HepG2 (cell line): ENCODE measurements at regions not wholly inside any gene's neighbourhood (a gene's known extent, or its start where the extent isn't known, plus 50 kb on each side); places are given as distances from the start of the nearest gene placed in this dataset.

Experiments used
- ATAC-seq: fragments of 200-7000 bp; cut with Tn5 transposase; 3 replicates; pipeline ENCODE4 v1.9.1; 2020; ENCODE audit warnings: mild to moderate bottlenecking, moderate library complexity
- BruUV-seq: library from RNA; stranded (reverse); fragments of 400-500 nt; replicated peaks from 2 replicates; lab custom pipeline; 2021; lab: Mats Ljungman, UMichigan
- CTCF ChIA-PET: fragments of 300-600 bp; formaldehyde crosslinking; extraction: SDS; loops from one replicate; lab custom pipeline; 2021; ENCODE audit warnings: low total read pairs, inconsistent platforms, low intra/inter-chr PET ratio; lab: Yijun Ruan, JAX
- POLR2A ChIA-PET: fragments of 350-600 bp; sonication (Branson Sonifier 250); formaldehyde crosslinking; loops from one replicate; lab custom pipeline; 2020; ENCODE audit warnings: antibody characterized with exemption, inconsistent platforms; lab: Yijun Ruan, JAX
- DNase-seq: peaks from one replicate; pipeline ENCODE4 v3.0.0-alpha.2; 2015; ENCODE audit warnings: low spot score
- FAIRE-seq: peaks from 3 replicates; lab custom pipeline; 2011; peaks lifted over from hg19 to GRCh38; lab: Jason Lieb, UNC
- H2AFZ ChIP-seq: one replicate; pipeline ENCODE4 v1.6.1; 2011; ENCODE audit warnings: low read length, inconsistent platforms
- H3K27ac ChIP-seq: fragments of 300-600 bp; 3 replicates; pipeline ENCODE4 v1.8.0; 2011; ENCODE audit warnings: mixed run types, mild to moderate bottlenecking, mixed read lengths, low read length, inconsistent platforms; ENCODE audit not compliant: insufficient read depth; ENCODE audit errors: extremely low read length
- H3K27me3 ChIP-seq, 2 experiments: fragments of 200-600 bp in 1 of 2; 2 replicates in 1 of 2; 3 replicates in 1 of 2; pipeline versions ENCODE4 v1.6.0 to v1.8.0; 2011; ENCODE audit warnings: low read length in 2 of 2, mild to moderate bottlenecking in 2 of 2, moderate library complexity in 2 of 2, inconsistent platforms in 1 of 2; ENCODE audit not compliant: insufficient read depth in 2 of 2, control insufficient read depth in 1 of 2
- H3K36me3 ChIP-seq, 2 experiments: fragments of 200-600 bp in 1 of 2; replicated peaks in 1 of 2; 2 replicates in 1 of 2; 3 replicates in 1 of 2; pipeline versions ENCODE4 v1.5.1 to v1.8.0; 2011; ENCODE audit warnings: low read length in 2 of 2, inconsistent platforms in 1 of 2; ENCODE audit not compliant: insufficient read depth in 2 of 2, control insufficient read depth in 1 of 2
- H3K4me1 ChIP-seq: 2 replicates; pipeline ENCODE4 v1.5.1; 2012; ENCODE audit warnings: low read length, inconsistent platforms; ENCODE audit not compliant: insufficient read depth
- H3K4me2 ChIP-seq: 2 replicates; pipeline ENCODE4 v1.6.0; 2011; ENCODE audit warnings: low read depth, low read length, inconsistent platforms
- H3K4me3 ChIP-seq, 3 experiments: fragments of 200-600 bp in 1 of 3; sonication (generic), shearing (Covaris generic) in 1 of 3; replicated peaks in 1 of 3; 2 replicates each; pipeline ENCODE4 v1.5.1; 2011 to 2016; ENCODE audit warnings: low read length in 3 of 3, inconsistent platforms in 2 of 3, low read depth in 2 of 3, mild to moderate bottlenecking in 2 of 3, control low read depth in 1 of 3, mixed read lengths in 1 of 3; ENCODE audit not compliant: insufficient read depth in 1 of 3
- H3K79me2 ChIP-seq: one replicate; pipeline ENCODE4 v1.6.1; 2011; ENCODE audit warnings: low read length, inconsistent platforms; ENCODE audit not compliant: insufficient read depth
- H3K9ac ChIP-seq: 2 replicates; pipeline ENCODE4 v1.6.0; 2011; ENCODE audit warnings: mild to moderate bottlenecking, low read depth, low read length, inconsistent platforms; ENCODE audit not compliant: insufficient read depth
- H3K9me3 ChIP-seq: 2 replicates; pipeline ENCODE4 v1.5.1; 2012; ENCODE audit warnings: mild to moderate bottlenecking, low read length
- H4K20me1 ChIP-seq: 2 replicates; pipeline ENCODE4 v1.6.0; 2011; ENCODE audit warnings: inconsistent platforms, mild to moderate bottlenecking, low read length, moderate library complexity; ENCODE audit not compliant: insufficient read depth
- FOXC1 ChIP-seq: sonication (generic); formaldehyde crosslinking; IDR thresholded peaks from 2 replicates; pipeline ENCODE4 v1.8.0; 2022; ENCODE audit warnings: mild to moderate bottlenecking, missing genetic modification reagents, borderline replicate concordance
- GABPA ChIP-seq, 2 experiments: IDR thresholded peaks; 2 replicates each; pipeline ENCODE4 v1.6.1; 2011 to 2016; ENCODE audit warnings: low read depth in 2 of 2, low read length in 1 of 2, missing biosample characterization in 1 of 2, missing genetic modification characterization in 1 of 2
- NFE2 ChIP-seq: sonication (generic); formaldehyde crosslinking; IDR thresholded peaks from 2 replicates; pipeline ENCODE4 v1.4.0; 2020; ENCODE audit warnings: missing genetic modification reagents
- TBX2 ChIP-seq: sonication (generic); formaldehyde crosslinking; IDR thresholded peaks from 2 replicates; pipeline ENCODE4 v1.5.0; 2020; ENCODE audit warnings: missing genetic modification reagents, mild to moderate bottlenecking, borderline replicate concordance
- ZNF570 ChIP-seq: sonication (generic); formaldehyde crosslinking; IDR thresholded peaks from 2 replicates; pipeline ENCODE4 v1.4.0; 2020; ENCODE audit warnings: mild to moderate bottlenecking, missing genetic modification reagents, borderline replicate concordance
- ZZZ3 ChIP-seq: sonication (generic); formaldehyde crosslinking; IDR thresholded peaks from 2 replicates; pipeline ENCODE4 v1.4.0; 2020; ENCODE audit warnings: missing genetic modification reagents, mild to moderate bottlenecking, borderline replicate concordance
- WGBS: methylation state at CpG from one replicate; pipeline ENCODE4 v1.1.6; 2017; ENCODE audit warnings: low lambda C conversion rate; 5-methylcytosine and 5-hydroxymethylcytosine counted together
- in situ Hi-C: cut with HindIII; loops from 2 replicates; pipeline ENCODE4 v1.10.0; 2017; ENCODE audit warnings: low pct_unique_long_range_greater_than_20kb; ENCODE audit not compliant: extremely low pct_ligation_motif_present
- intact Hi-C: fragments of 100-400 bp; cut with micrococcal nuclease; formaldehyde crosslinking; loops from one replicate; pipeline ENCODE4 v1.10.0; 2022; ENCODE audit not compliant: unreplicated experiment
- TF ChIP-seq, protein P1 (sequence below): sonication (generic); formaldehyde crosslinking; IDR thresholded peaks from 2 replicates; pipeline ENCODE4 v1.4.0; 2020; ENCODE audit warnings: missing genetic modification reagents
- TF ChIP-seq, protein P2 (sequence below): sonication (generic); formaldehyde crosslinking; IDR thresholded peaks from 2 replicates; pipeline ENCODE4 v1.4.0; 2020; ENCODE audit warnings: missing genetic modification reagents

DNA sequence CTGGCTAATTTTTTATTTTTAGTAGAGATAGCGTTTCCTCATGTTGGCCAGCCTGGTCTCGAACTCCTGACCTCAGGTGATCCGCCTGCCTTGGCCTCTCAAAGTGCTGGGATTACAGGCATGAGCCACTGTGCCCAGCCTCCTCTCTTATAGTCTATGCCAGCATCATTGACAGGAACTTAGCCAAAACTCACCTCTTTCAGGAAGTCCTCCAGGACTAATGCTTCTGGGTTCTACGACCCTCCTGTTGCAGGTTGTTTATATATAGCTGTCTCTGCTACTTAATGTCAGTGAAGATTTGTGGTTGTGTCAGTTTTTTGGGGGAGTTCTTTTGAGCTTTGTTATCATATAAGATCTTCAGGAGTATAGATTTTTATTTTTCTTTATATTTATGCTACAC is 112.1 kb upstream of the CDC42EP3 start (continued):
- TF ChIP-seq, protein P1, sequence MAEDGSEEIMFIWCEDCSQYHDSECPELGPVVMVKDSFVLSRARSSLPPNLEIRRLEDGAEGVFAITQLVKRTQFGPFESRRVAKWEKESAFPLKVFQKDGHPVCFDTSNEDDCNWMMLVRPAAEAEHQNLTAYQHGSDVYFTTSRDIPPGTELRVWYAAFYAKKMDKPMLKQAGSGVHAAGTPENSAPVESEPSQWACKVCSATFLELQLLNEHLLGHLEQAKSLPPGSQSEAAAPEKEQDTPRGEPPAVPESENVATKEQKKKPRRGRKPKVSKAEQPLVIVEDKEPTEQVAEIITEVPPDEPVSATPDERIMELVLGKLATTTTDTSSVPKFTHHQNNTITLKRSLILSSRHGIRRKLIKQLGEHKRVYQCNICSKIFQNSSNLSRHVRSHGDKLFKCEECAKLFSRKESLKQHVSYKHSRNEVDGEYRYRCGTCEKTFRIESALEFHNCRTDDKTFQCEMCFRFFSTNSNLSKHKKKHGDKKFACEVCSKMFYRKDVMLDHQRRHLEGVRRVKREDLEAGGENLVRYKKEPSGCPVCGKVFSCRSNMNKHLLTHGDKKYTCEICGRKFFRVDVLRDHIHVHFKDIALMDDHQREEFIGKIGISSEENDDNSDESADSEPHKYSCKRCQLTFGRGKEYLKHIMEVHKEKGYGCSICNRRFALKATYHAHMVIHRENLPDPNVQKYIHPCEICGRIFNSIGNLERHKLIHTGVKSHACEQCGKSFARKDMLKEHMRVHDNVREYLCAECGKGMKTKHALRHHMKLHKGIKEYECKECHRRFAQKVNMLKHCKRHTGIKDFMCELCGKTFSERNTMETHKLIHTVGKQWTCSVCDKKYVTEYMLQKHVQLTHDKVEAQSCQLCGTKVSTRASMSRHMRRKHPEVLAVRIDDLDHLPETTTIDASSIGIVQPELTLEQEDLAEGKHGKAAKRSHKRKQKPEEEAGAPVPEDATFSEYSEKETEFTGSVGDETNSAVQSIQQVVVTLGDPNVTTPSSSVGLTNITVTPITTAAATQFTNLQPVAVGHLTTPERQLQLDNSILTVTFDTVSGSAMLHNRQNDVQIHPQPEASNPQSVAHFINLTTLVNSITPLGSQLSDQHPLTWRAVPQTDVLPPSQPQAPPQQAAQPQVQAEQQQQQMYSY (CRISPR knock-in tag): no peak
- TF ChIP-seq NFE2 (CRISPR knock-in tag): no peak
- TF ChIP-seq ZZZ3 (CRISPR knock-in tag): no peak
- TF ChIP-seq, all 625 proteins: peak for 0

DNA sequence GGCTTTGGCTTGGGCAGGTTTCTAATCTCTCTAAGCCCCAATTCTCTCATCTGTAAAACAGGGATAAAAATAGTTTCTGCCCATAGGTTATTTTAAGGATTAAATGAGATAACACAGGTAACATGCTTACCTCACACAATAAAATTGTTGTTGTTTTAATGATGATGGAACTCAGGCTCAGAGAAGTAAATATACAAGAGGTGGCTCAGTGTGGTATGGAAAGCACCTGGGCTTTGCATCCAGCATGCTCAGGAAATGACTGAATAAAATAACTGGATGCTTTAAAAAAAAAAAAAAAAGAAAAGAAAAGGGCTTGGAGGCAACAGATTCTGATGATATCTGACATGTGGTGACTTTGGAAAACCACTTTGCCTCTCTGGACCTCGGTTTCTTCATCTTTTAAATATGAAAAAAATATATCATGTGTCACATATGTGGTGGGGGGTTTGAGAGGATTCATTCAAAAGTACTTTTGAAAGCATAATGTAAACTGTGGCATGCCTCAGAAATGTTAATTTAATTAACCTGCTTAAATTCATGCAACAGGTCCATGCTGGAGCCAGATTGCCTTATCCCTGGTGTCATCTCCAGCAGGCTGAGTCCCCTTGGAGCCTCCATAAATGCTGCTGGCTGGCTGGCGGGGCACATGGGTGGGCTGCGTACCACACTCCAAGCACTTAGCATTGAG is 112.8 kb upstream of the CDC42EP3 start:
- intact Hi-C loops: no loop called here
- no peak for ATAC-seq
- ChIA-PET POLR2A (no interaction called here), CTCF (no interaction called here)
- BruUV-seq: no TSS peak
- H2AFZ ChIP-seq: no peak overlapping the region
- H3K36me3 ChIP-seq: no peaks in the 10 kb centered on the region
- H3K27me3 ChIP-seq: peaks cover 0 to 2% of the 10 kb centered on the region in 2 experiments; a peak in 2 of 5 replicates
- no peak for TF ChIP-seq GABPA (IDR thresholded peaks at IDR 0.05; ENCODE audit: low read depth, low read length)
- no peak for TF ChIP-seq GABPA (CRISPR knock-in tag; IDR thresholded peaks at IDR 0.05; ENCODE audit: low read depth)
- no peak for TF ChIP-seq ZNF570
- no peak for TF ChIP-seq FOXC1
- TF ChIP-seq, protein P2, sequence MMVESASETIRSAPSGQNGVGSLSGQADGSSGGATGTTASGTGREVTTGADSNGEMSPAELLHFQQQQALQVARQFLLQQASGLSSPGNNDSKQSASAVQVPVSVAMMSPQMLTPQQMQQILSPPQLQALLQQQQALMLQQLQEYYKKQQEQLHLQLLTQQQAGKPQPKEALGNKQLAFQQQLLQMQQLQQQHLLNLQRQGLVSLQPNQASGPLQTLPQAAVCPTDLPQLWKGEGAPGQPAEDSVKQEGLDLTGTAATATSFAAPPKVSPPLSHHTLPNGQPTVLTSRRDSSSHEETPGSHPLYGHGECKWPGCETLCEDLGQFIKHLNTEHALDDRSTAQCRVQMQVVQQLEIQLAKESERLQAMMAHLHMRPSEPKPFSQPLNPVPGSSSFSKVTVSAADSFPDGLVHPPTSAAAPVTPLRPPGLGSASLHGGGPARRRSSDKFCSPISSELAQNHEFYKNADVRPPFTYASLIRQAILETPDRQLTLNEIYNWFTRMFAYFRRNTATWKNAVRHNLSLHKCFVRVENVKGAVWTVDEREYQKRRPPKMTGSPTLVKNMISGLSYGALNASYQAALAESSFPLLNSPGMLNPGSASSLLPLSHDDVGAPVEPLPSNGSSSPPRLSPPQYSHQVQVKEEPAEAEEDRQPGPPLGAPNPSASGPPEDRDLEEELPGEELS (CRISPR knock-in tag): no peak
- no peak for TF ChIP-seq TBX2 (CRISPR knock-in tag)
- FAIRE-seq: no peak
- no peak overlapping the region for H3K4me3 ChIP-seq
- H3K9me3 ChIP-seq: peaks cover 22% of the 10 kb centered on the region
- in situ Hi-C loops: no loop called here
- no peak overlapping the region for H3K27ac ChIP-seq
- no peak overlapping the region for H3K9ac ChIP-seq
- no peaks in the 10 kb centered on the region for H4K20me1 ChIP-seq
- no peak for DNase-seq
- 35% methylated on average over 3 of the region's 3 CpGs for WGBS
- H3K79me2 ChIP-seq: no peaks in the 10 kb centered on the region
- no peak overlapping the region for H3K4me2 ChIP-seq
- peaks cover 7% of the 10 kb centered on the region; the same call in 1 of the 2 replicates for H3K4me1 ChIP-seq
